Body of pancreas (tissue), 4 donors: ENCODE measurements at regions not wholly inside any gene's neighbourhood (a gene's known extent, or its start where the extent isn't known, plus 50 kb on each side); places are given as distances from the start of the nearest gene placed in this dataset.

Experiments
- CTCF ChIP-seq, 7 experiments: fragments of 450-650 bp in 4 of 7; fragments of 200-600 bp in 3 of 7; sonication (generic) in 3 of 7; IDR thresholded peaks; one replicate each; pipeline ENCODE4 v1.5.1; 2016 to 2019; ENCODE audit warnings: antibody characterized with exemption in 7 of 7
- POLR2A ChIP-seq, 3 donors: fragments of 450-650 bp; IDR thresholded peaks; one replicate each; pipeline ENCODE4 v1.6.1; 2016; ENCODE audit warnings: antibody characterized with exemption in 3 of 3, mild to moderate bottlenecking in 2 of 3

DNA sequence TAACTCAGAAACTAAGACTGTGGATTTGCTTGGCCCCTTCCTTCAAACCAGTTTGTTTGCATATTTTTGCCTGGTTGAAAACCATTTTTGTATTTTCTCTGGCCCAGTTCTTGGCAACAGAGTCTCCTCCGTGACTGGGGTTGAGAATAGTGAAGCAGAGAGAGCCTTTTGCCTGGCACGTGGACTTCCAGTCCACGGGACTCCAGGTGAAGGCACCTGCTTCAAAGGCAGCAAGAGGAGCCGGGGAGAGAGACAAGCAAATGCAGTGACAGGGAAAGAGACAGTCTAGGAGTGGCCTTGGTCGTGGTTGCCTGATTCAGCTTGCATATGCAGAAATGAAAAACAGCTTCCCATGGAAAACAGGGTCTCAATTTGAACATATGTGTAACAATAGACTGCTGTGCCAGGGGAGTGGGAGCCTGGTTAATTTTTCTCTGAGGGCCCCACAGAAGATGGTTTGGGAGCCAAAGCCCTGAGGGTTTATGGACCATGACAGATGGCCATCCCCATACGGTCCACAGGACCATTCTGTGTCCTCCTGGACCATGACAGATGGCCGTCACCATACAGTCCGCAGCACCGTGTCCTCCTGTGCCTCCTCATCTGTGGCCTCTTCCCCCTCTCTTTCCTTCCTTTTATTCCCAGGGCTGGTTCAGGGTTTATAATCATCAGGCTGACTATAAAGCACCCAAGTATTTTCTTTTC is 272.2 kb upstream of the RASGEF1B start:
- TF ChIP-seq CTCF (IDR thresholded peaks at IDR 0.05) = no peak
- TF ChIP-seq POLR2A (IDR thresholded peaks at IDR 0.05) = no peak
